IgD-negative memory B cell (primary cell): ENCODE measurements at regions not wholly inside any gene's neighbourhood (a gene's known extent, or its start where the extent isn't known, plus 50 kb on each side); places are given as distances from the start of the nearest gene placed in this dataset.
"Not testable (repeated sequence)": the region's sequence is repeated elsewhere in the genome, so short reads cannot be mapped to it uniquely, and the experiment has no call there.

ENCODE experiments used
- H3K27ac Mint-ChIP-seq, 3 donors: one replicate each; pipeline ENCODE4 v1.8.0; 2020 to 2022; ENCODE audit warnings: mild to moderate bottlenecking in 3 of 3, mixed read lengths in 3 of 3, moderate library complexity in 1 of 3
- H3K27me3 Mint-ChIP-seq: one replicate; pipeline ENCODE4 v1.8.0; 2021; ENCODE audit warnings: mixed read lengths
- H3K36me3 Mint-ChIP-seq: one replicate; pipeline ENCODE4 v1.8.0; 2020; ENCODE audit warnings: mild to moderate bottlenecking, mixed read lengths
- H3K4me1 Mint-ChIP-seq, 3 donors: one replicate each; pipeline ENCODE4 v1.8.0; 2020 to 2022; ENCODE audit warnings: mixed read lengths in 3 of 3, mild to moderate bottlenecking in 1 of 3
- H3K4me3 Mint-ChIP-seq, 4 donors: one replicate each; pipeline ENCODE4 v1.8.0; 2020 to 2022; ENCODE audit warnings: mild to moderate bottlenecking in 4 of 4, mixed read lengths in 4 of 4, moderate library complexity in 3 of 4
- H3K9me3 Mint-ChIP-seq, 3 donors: one replicate each; pipeline ENCODE4 v1.8.0; 2020 to 2021; ENCODE audit warnings: mixed read lengths in 3 of 3, mild to moderate bottlenecking in 1 of 3

GRCh38 chr18:57895182-57895581, 92.1 kb upstream of the ATP8B1 start:
- Mint-ChIP-seq H3K4me3 (no peak overlapping the region), H3K27me3 (peaks cover 3% of the 10 kb centered on the region), H3K36me3 (peaks cover 3% of the 10 kb centered on the region), H3K9me3 (peaks cover 0 to 8% (median 4%) of the 10 kb centered on the region in 3 donors), H3K4me1 (peaks cover 0 to 2% (median 0%) of the 10 kb centered on the region in 3 donors), H3K27ac (no peak overlapping the region)

- Mint-ChIP-seq H3K4me1 (peaks cover 0 to 2% (median 0%) of the 10 kb centered on the region in 3 donors), H3K9me3 (peaks cover 0 to 6% (median 4%) of the 10 kb centered on the region in 3 donors), H3K27ac (no peak overlapping the region), H3K27me3 (no peaks in the 10 kb centered on the region), H3K36me3 (peaks cover 3% of the 10 kb centered on the region), H3K4me3 (no peak overlapping the region)
Measured at GRCh38 chr18:57891707-57892391, 88.7 kb upstream of the ATP8B1 start.

GRCh38 chr18:57890266-57890665, 87.2 kb upstream of the ATP8B1 start:
- Mint-ChIP-seq H3K9me3 (peaks cover 0 to 6% (median 4%) of the 10 kb centered on the region in 3 donors), H3K27ac (no peak overlapping the region), H3K4me3 (no peak overlapping the region), H3K27me3 (no peaks in the 10 kb centered on the region), H3K4me1 (peaks cover 0 to 2% (median 0%) of the 10 kb centered on the region in 3 donors), H3K36me3 (peaks cover 2% of the 10 kb centered on the region)

GRCh38 chr18:57889841-57890240, 86.7 kb upstream of the ATP8B1 start:
- no peaks in the 10 kb centered on the region for H3K27me3 Mint-ChIP-seq
- H3K9me3 Mint-ChIP-seq: peaks cover 0 to 6% (median 4%) of the 10 kb centered on the region in 3 donors
- no peak overlapping the region for H3K4me3 Mint-ChIP-seq
- H3K27ac Mint-ChIP-seq: no peak overlapping the region
- H3K4me1 Mint-ChIP-seq: peaks cover 0 to 2% (median 0%) of the 10 kb centered on the region in 3 donors
- H3K36me3 Mint-ChIP-seq: peaks cover 2% of the 10 kb centered on the region

- Mint-ChIP-seq H3K36me3 (peaks cover 2% of the 10 kb centered on the region), H3K4me3 (no peak overlapping the region), H3K27me3 (no peaks in the 10 kb centered on the region), H3K9me3 (peaks cover 0 to 6% (median 4%) of the 10 kb centered on the region in 3 donors), H3K4me1 (peaks cover 0 to 2% (median 0%) of the 10 kb centered on the region in 3 donors), H3K27ac (no peak overlapping the region)
Measured at GRCh38 chr18:57887543-57888383, 84.6 kb upstream of the ATP8B1 start.

- H3K4me3 Mint-ChIP-seq: no peak overlapping the region
- peaks cover 0 to 4% (median 3%) of the 10 kb centered on the region in 3 donors for H3K4me1 Mint-ChIP-seq
- H3K27ac Mint-ChIP-seq: no peak overlapping the region
- peaks cover 0 to 6% (median 0%) of the 10 kb centered on the region in 3 donors for H3K9me3 Mint-ChIP-seq
- peaks cover under 1% of the 10 kb centered on the region for H3K36me3 Mint-ChIP-seq
- no peaks in the 10 kb centered on the region for H3K27me3 Mint-ChIP-seq
Measured at GRCh38 chr18:57885931-57886330, 82.8 kb upstream of the ATP8B1 start.

GRCh38 chr18:57882465-57882864, 79.3 kb upstream of the ATP8B1 start:
- peaks cover 0 to 5% (median 4%) of the 10 kb centered on the region in 3 donors for H3K4me1 Mint-ChIP-seq
- H3K27ac Mint-ChIP-seq: no peak overlapping the region
- no peak overlapping the region for H3K4me3 Mint-ChIP-seq
- no peaks in the 10 kb centered on the region for H3K27me3 Mint-ChIP-seq
- H3K36me3 Mint-ChIP-seq: peaks cover 1% of the 10 kb centered on the region
- peaks cover 0 to 4% (median 0%) of the 10 kb centered on the region in 3 donors for H3K9me3 Mint-ChIP-seq

GRCh38 chr18:57881818-57882413, 78.8 kb upstream of the ATP8B1 start:
- Mint-ChIP-seq H3K4me1 (peaks cover 0 to 5% (median 4%) of the 10 kb centered on the region in 3 donors), H3K4me3 (peak overlapping the region in 1 of 4 donors; percentile 39), H3K27ac (no peak overlapping the region), H3K9me3 (peaks cover 0 to 4% (median 0%) of the 10 kb centered on the region in 3 donors), H3K36me3 (peaks cover 1% of the 10 kb centered on the region), H3K27me3 (no peaks in the 10 kb centered on the region)

GRCh38 chr18:57879924-57880323, 76.8 kb upstream of the ATP8B1 start:
- H3K9me3 Mint-ChIP-seq, H3K36me3 Mint-ChIP-seq, H3K4me3 Mint-ChIP-seq, H3K27me3 Mint-ChIP-seq, H3K4me1 Mint-ChIP-seq, H3K27ac Mint-ChIP-seq: not testable (repeated sequence)

GRCh38 chr18:57869221-57869620, 66.1 kb upstream of the ATP8B1 start:
- H3K4me1 Mint-ChIP-seq: no peaks in the 10 kb centered on the region
- no peak overlapping the region for H3K4me3 Mint-ChIP-seq
- H3K9me3 Mint-ChIP-seq: peaks cover 5 to 20% (median 7%) of the 10 kb centered on the region in 3 donors
- no peaks in the 10 kb centered on the region for H3K36me3 Mint-ChIP-seq
- H3K27ac Mint-ChIP-seq: no peak overlapping the region
- peaks cover 2% of the 10 kb centered on the region for H3K27me3 Mint-ChIP-seq

GRCh38 chr18:57866355-57866754, 63.2 kb upstream of the ATP8B1 start:
- peaks cover 2% of the 10 kb centered on the region for H3K36me3 Mint-ChIP-seq
- no peaks in the 10 kb centered on the region for H3K4me1 Mint-ChIP-seq
- H3K27ac Mint-ChIP-seq: no peak overlapping the region
- H3K27me3 Mint-ChIP-seq: peaks cover 2% of the 10 kb centered on the region
- H3K9me3 Mint-ChIP-seq: peaks cover 0 to under 1% (median 0%) of the 10 kb centered on the region in 3 donors
- no peak overlapping the region for H3K4me3 Mint-ChIP-seq

GRCh38 chr18:57864615-57865121, 61.6 kb upstream of the ATP8B1 start:
- H3K9me3 Mint-ChIP-seq: no peaks in the 10 kb centered on the region
- no peak overlapping the region for H3K27ac Mint-ChIP-seq
- H3K36me3 Mint-ChIP-seq: peaks cover 2% of the 10 kb centered on the region
- no peak overlapping the region for H3K4me3 Mint-ChIP-seq
- no peaks in the 10 kb centered on the region for H3K4me1 Mint-ChIP-seq
- peaks cover 2% of the 10 kb centered on the region for H3K27me3 Mint-ChIP-seq

GRCh38 chr18:57863706-57864105, 60.6 kb upstream of the ATP8B1 start:
- no peak overlapping the region for H3K27ac Mint-ChIP-seq
- H3K4me3 Mint-ChIP-seq: no peak overlapping the region
- no peaks in the 10 kb centered on the region for H3K4me1 Mint-ChIP-seq
- peaks cover 2% of the 10 kb centered on the region for H3K27me3 Mint-ChIP-seq
- H3K9me3 Mint-ChIP-seq: no peaks in the 10 kb centered on the region
- peaks cover 2% of the 10 kb centered on the region for H3K36me3 Mint-ChIP-seq

GRCh38 chr18:57859314-57859713, 56.2 kb upstream of the ATP8B1 start:
- Mint-ChIP-seq H3K27ac (no peak overlapping the region), H3K4me3 (no peak overlapping the region), H3K27me3 (no peaks in the 10 kb centered on the region), H3K4me1 (no peaks in the 10 kb centered on the region), H3K36me3 (peaks cover 2% of the 10 kb centered on the region), H3K9me3 (no peaks in the 10 kb centered on the region)
